Urinary bladder (tissue), 3 donors: ENCODE measurements at regions not wholly inside any gene's neighbourhood (a gene's known extent, or its start where the extent isn't known, plus 50 kb on each side); places are given as distances from the start of the nearest gene placed in this dataset.

Source experiments
- DNase-seq: peaks from one replicate; pipeline ENCODE4 v3.0.0-alpha.2; 2015; ENCODE audit errors: extremely low spot score
- H3K27ac ChIP-seq: one replicate; pipeline ENCODE4 v1.5.1; 2013; ENCODE audit warnings: low read depth, mild to moderate bottlenecking, moderate library complexity
- H3K36me3 ChIP-seq: one replicate; pipeline ENCODE4 v1.6.1; 2013; ENCODE audit warnings: mild to moderate bottlenecking, moderate library complexity; ENCODE audit not compliant: insufficient read depth
- H3K4me1 ChIP-seq: one replicate; pipeline ENCODE4 v1.6.1; 2013; ENCODE audit warnings: mild to moderate bottlenecking, moderate library complexity; ENCODE audit not compliant: insufficient read depth
- H3K4me3 ChIP-seq: one replicate; pipeline ENCODE4 v1.5.1; 2013; ENCODE audit warnings: low read depth, low read length
- WGBS: extraction: QIAGEN DNeasy Blood & Tissue Kit; methylation state at CpG from one replicate; pipeline ENCODE4 v1.1.7; 2013; 5-methylcytosine and 5-hydroxymethylcytosine counted together
- donor health status: healthy with polysubstance abuse.
- donor health status: healthy.

GRCh38 chr9:110073356-110073905 is 134.5 kb downstream of the C9orf152 start:
- Histone ChIP-seq H3K36me3 (no peaks in the 10 kb centered on the region), H3K4me3 (no peak overlapping the region), H3K4me1 (no peaks in the 10 kb centered on the region), H3K27ac (no peak overlapping the region)
- DNase-seq, result no peak

- H3K4me1 ChIP-seq, result peaks cover 2% of the 10 kb centered on the region
- no peak overlapping the region for H3K4me3 ChIP-seq
- H3K36me3 ChIP-seq, result no peaks in the 10 kb centered on the region
- no peak overlapping the region for H3K27ac ChIP-seq
- DNase-seq, result no peak
- 74% methylated on average over 13 of the region's 13 CpGs for WGBS
Measured at GRCh38 chr9:110076894-110077725, 130.8 kb downstream of the C9orf152 start.

DNA sequence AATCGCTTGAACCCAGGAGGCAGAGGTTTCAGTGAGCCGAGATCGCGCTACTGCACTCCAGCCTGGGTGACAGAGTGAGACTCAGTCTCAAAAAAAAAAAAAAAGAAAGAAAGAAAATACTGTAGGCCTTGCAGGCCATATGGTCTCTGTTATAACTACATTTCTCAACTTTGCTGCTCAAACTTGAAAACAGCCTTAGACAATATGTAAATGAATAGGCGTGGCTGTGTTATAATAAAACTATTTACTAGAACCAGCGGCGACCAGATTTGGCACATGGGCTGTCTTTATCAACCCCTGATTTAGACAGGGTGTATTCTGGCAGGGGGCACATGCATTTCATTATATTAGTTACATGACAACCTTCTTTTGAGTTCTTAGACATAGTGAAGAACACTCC is 130.0 kb downstream of the C9orf152 start:
- no peak overlapping the region for H3K27ac ChIP-seq
- DNase-seq, result no peak
- WGBS, result 80% methylated on average over 7 of the region's 7 CpGs
- H3K4me1 ChIP-seq, result peaks cover 2% of the 10 kb centered on the region
- no peaks in the 10 kb centered on the region for H3K36me3 ChIP-seq
- no peak overlapping the region for H3K4me3 ChIP-seq

DNA sequence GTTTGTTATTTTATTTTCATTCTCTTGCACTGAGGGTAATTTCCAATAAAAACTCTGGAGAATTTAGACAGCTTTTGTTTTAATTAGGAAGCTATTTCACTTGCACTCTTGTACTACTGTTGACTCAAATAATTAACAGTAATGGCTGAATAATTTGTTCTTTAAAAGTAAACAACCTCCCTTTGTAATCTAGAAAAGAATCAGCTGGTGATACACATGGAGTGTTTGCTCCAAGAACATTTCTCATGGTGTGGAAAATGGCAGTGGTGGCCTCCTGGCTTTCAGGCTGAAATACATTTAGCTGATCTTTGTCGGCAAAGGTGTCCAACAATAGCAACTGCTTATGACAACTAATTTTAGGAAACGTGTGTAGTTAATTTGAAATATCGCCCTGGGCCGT is 129.4 kb downstream of the C9orf152 start:
- H3K27ac ChIP-seq, result no peak overlapping the region

GRCh38 chr9:110081395-110081794 is 126.6 kb downstream of the C9orf152 start:
- no peaks in the 10 kb centered on the region for H3K36me3 ChIP-seq
- H3K4me3 ChIP-seq, result no peak overlapping the region
- peaks cover 2% of the 10 kb centered on the region for H3K4me1 ChIP-seq
- 30% methylated on average over 3 of the region's 3 CpGs for WGBS
- no peak for DNase-seq
- H3K27ac ChIP-seq, result no peak overlapping the region

More for the DNA sequence above, 129.4 kb downstream of the C9orf152 start:
- Histone ChIP-seq H3K4me3 (no peak overlapping the region), H3K36me3 (no peaks in the 10 kb centered on the region), H3K4me1 (peaks cover 2% of the 10 kb centered on the region)
- no peak for DNase-seq
- 68% methylated on average over 4 of the region's 4 CpGs for WGBS

DNA sequence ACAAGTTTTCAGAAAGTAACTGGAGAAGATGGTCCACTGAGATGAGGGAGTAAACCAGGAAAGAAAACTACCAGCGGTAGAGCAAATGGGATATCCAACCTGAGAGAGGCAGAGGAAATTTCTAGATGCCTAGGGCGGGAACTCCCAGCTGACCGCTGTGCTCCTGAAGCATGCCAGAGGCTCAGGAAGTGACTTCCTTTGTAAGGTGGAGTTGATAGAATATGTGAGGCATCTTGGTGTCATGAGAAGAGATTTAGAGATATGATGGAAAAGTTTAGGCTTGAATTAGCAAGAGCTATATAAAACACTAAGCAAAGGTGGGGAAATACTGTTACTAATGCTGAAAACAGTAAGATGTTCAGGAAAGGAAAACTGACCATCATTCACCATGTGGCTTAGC is 124.1 kb downstream of the C9orf152 start:
- H3K4me1 ChIP-seq, result peaks cover 2% of the 10 kb centered on the region
- WGBS, result 93% methylated on average over 3 of the region's 3 CpGs
- no peaks in the 10 kb centered on the region for H3K36me3 ChIP-seq
- no peak for DNase-seq
- H3K4me3 ChIP-seq, result no peak overlapping the region
- no peak overlapping the region for H3K27ac ChIP-seq

DNA sequence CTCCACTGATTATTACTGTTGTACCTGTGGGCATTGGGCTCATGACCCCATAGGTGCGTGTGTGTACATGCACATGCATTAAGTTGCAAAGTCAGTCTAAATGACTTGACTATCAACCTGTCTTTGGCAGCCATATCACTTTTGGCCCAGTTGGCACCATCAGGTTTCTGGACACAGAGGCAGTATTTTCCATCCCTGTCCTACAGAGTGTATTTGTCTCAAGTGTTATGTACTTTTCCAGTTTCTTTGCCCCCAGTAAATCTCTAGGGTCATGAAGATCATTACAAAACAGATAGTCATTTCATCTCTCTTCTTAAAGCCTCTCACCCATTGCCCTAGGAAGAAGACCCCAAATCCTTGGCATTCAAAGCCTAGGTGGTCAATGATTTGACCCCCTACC is 121.4 kb downstream of the C9orf152 start:
- Histone ChIP-seq H3K4me3 (no peak overlapping the region), H3K27ac (no peak overlapping the region), H3K4me1 (peaks cover under 1% of the 10 kb centered on the region), H3K36me3 (no peaks in the 10 kb centered on the region)
- 99% methylated on average over 1 of the region's 1 CpG for WGBS
- DNase-seq, result no peak

GRCh38 chr9:110087605-110088004 is 120.4 kb downstream of the C9orf152 start:
- H3K4me3 ChIP-seq, result no peak overlapping the region
- no peak overlapping the region for H3K27ac ChIP-seq

GRCh38 chr9:110088099-110088498 is 119.9 kb downstream of the C9orf152 start:
- DNase-seq, result no peak

More at GRCh38 chr9:110087605-110088004, 120.4 kb downstream of the C9orf152 start:
- WGBS, result 81% methylated on average over 2 of the region's 2 CpGs
- no peak for DNase-seq
- H3K36me3 ChIP-seq, result no peaks in the 10 kb centered on the region
- no peaks in the 10 kb centered on the region for H3K4me1 ChIP-seq

GRCh38 chr9:110089681-110090370 is 118.1 kb downstream of the C9orf152 start:
- WGBS, result 64% methylated on average over 12 of the region's 12 CpGs
- H3K4me1 ChIP-seq, result no peaks in the 10 kb centered on the region

More at GRCh38 chr9:110088099-110088498, 119.9 kb downstream of the C9orf152 start:
- no peak overlapping the region for H3K27ac ChIP-seq
- no peaks in the 10 kb centered on the region for H3K4me1 ChIP-seq
- H3K36me3 ChIP-seq, result no peaks in the 10 kb centered on the region
- H3K4me3 ChIP-seq, result no peak overlapping the region

GRCh38 chr9:110092792-110093191 is 115.2 kb downstream of the C9orf152 start:
- Histone ChIP-seq H3K36me3 (no peaks in the 10 kb centered on the region), H3K4me3 (no peak overlapping the region), H3K4me1 (no peaks in the 10 kb centered on the region), H3K27ac (no peak overlapping the region)
- WGBS, result 93% methylated on average over 5 of the region's 5 CpGs
- no peak for DNase-seq

More at GRCh38 chr9:110089681-110090370, 118.1 kb downstream of the C9orf152 start:
- no peak for DNase-seq
- H3K36me3 ChIP-seq, result no peaks in the 10 kb centered on the region
- H3K4me3 ChIP-seq, result no peak overlapping the region
- H3K27ac ChIP-seq, result no peak overlapping the region

DNA sequence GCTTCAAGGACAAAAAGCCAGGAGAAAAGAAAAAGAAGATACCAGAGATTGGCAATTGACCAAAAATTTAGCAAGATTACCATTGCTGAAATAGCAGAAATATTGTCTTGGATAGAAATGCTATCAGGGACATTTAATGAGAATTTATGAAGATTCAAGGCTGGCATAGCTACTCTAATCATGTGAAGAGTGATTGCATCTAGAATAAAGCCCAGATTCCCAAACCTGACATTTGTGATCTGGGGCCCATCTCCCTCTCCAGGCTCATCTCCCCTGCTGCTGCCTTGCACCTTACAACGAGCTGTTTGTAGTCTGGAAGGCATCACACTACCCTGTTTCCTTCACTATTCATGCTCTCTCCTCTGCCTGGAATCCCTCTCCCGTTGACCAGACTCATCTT is 114.5 kb downstream of the C9orf152 start:
- H3K36me3 ChIP-seq, result no peaks in the 10 kb centered on the region
- no peak overlapping the region for H3K27ac ChIP-seq
- no peaks in the 10 kb centered on the region for H3K4me1 ChIP-seq
- WGBS, result 66% methylated on average over 2 of the region's 2 CpGs
- no peak for DNase-seq
- H3K4me3 ChIP-seq, result no peak overlapping the region

GRCh38 chr9:110093871-110094270 is 114.1 kb downstream of the C9orf152 start:
- no peak overlapping the region for H3K4me3 ChIP-seq
- H3K27ac ChIP-seq, result no peak overlapping the region
- H3K4me1 ChIP-seq, result no peaks in the 10 kb centered on the region
- WGBS, result 96% methylated on average over 4 of the region's 4 CpGs
- no peak for DNase-seq
- H3K36me3 ChIP-seq, result no peaks in the 10 kb centered on the region

- Histone ChIP-seq H3K27ac (no peak overlapping the region), H3K4me3 (no peak overlapping the region), H3K36me3 (no peaks in the 10 kb centered on the region), H3K4me1 (no peaks in the 10 kb centered on the region)
- WGBS, result 61% methylated on average over 2 of the region's 2 CpGs
- no peak for DNase-seq
Measured at GRCh38 chr9:110095161-110095595, 112.8 kb downstream of the C9orf152 start.
